CD4-positive, CD25-positive, alpha-beta regulatory T cell (primary cell): ENCODE measurements at regions not wholly inside any gene's neighbourhood (a gene's known extent, or its start where the extent isn't known, plus 50 kb on each side); places are given as distances from the start of the nearest gene placed in this dataset.

Experiments
- ATAC-seq, 2 donors: fragments of 150-1000 bp; cut with Tn5 transposase; one replicate each; pipeline ENCODE4 v1.10.0; 2021; ENCODE audit warnings: low read depth in 2 of 2, moderate number of reproducible peaks in 2 of 2, moderate library complexity in 1 of 2
- DNase-seq, 3 donors: peaks; one replicate each; pipeline versions ENCODE4 v3.0.0 to v3.0.0-alpha.2; 2012 to 2022; ENCODE audit warnings: mixed read lengths in 1 of 3
- H3K27ac ChIP-seq: one replicate; pipeline ENCODE4 v1.7.0; 2013; ENCODE audit warnings: mild to moderate bottlenecking, low read length; ENCODE audit not compliant: insufficient read depth, poor library complexity, severe bottlenecking
- H3K27me3 ChIP-seq: one replicate; pipeline ENCODE4 v1.7.0; 2013; ENCODE audit warnings: low read length; ENCODE audit not compliant: control insufficient read depth, insufficient read depth
- H3K36me3 ChIP-seq: one replicate; pipeline ENCODE4 v1.7.0; 2013; ENCODE audit warnings: mild to moderate bottlenecking, low read length, moderate library complexity; ENCODE audit not compliant: control insufficient read depth, insufficient read depth
- H3K4me1 ChIP-seq: 2 replicates; pipeline ENCODE4 v1.7.0; 2013; ENCODE audit warnings: mild to moderate bottlenecking, low read length; ENCODE audit not compliant: insufficient read depth, control insufficient read depth, poor library complexity, severe bottlenecking
- H3K4me3 ChIP-seq: one replicate; pipeline ENCODE4 v1.7.0; 2013; ENCODE audit warnings: low read depth, mild to moderate bottlenecking, low read length, moderate library complexity
- H3K9me3 ChIP-seq, 2 experiments: 1 replicate in 1 of 2; 2 replicates in 1 of 2; pipeline ENCODE4 v1.7.0; 2013; ENCODE audit warnings: low read length in 2 of 2, mild to moderate bottlenecking in 1 of 2, moderate library complexity in 1 of 2; ENCODE audit not compliant: control insufficient read depth in 2 of 2
- H3K27ac Mint-ChIP-seq, 3 donors: one replicate each; pipeline ENCODE4 v1.8.0; 2020 to 2022; ENCODE audit warnings: mild to moderate bottlenecking in 3 of 3, mixed read lengths in 3 of 3, moderate library complexity in 2 of 3
- H3K27me3 Mint-ChIP-seq: one replicate; pipeline ENCODE4 v1.8.0; 2022; ENCODE audit warnings: mild to moderate bottlenecking, mixed read lengths
- H3K36me3 Mint-ChIP-seq: one replicate; pipeline ENCODE4 v1.8.0; 2020; ENCODE audit warnings: mixed read lengths
- H3K4me1 Mint-ChIP-seq, 4 donors: one replicate each; pipeline ENCODE4 v1.8.0; 2020 to 2022; ENCODE audit warnings: mixed read lengths in 4 of 4, mild to moderate bottlenecking in 1 of 4
- H3K4me3 Mint-ChIP-seq, 4 donors: one replicate each; pipeline ENCODE4 v1.8.0; 2020 to 2022; ENCODE audit warnings: mild to moderate bottlenecking in 4 of 4, mixed read lengths in 4 of 4, moderate library complexity in 3 of 4
- H3K9me3 Mint-ChIP-seq, 7 donors: one replicate each; pipeline ENCODE4 v1.8.0; 2020 to 2022; ENCODE audit warnings: mixed read lengths in 7 of 7, mild to moderate bottlenecking in 3 of 7, moderate library complexity in 2 of 7

DNA sequence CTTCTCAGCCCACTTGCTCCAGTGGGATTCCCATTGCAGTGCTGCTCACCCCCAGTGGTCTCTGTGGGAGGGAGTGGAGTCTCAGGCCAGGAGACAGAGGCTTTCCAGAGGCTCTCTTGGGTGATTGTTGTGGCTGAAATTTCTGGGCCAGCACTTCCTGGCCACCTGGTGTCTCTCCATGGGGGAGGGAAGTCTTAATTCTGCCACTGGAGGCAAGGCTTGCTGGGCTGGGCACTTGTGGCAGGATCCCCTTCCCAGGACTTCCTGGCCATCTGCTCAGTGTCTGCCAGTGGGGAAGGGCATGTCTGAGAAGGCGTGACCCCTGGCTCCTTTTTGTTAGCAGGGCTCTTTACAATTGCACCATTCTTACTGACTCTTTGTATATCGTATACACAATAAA lies 351.8 kb downstream of the GABRB3 start:
- Mint-ChIP-seq H3K4me3 (no peak overlapping the region), H3K9me3 (peaks cover 0 to 15% (median 7%) of the 10 kb centered on the region in 7 donors), H3K4me1 (no peaks in the 10 kb centered on the region), H3K27ac (no peak overlapping the region), H3K36me3 (no peaks in the 10 kb centered on the region), H3K27me3 (peaks cover 4% of the 10 kb centered on the region)
- H3K4me1 ChIP-seq = no peaks in the 10 kb centered on the region
- peaks cover 0 to 4% of the 10 kb centered on the region in 2 experiments for H3K9me3 ChIP-seq
- DNase-seq (no peak), ATAC-seq (no peak)
- no peaks in the 10 kb centered on the region for H3K27me3 ChIP-seq
- no peaks in the 10 kb centered on the region for H3K36me3 ChIP-seq
- no peak overlapping the region for H3K27ac ChIP-seq
- no peak overlapping the region for H3K4me3 ChIP-seq

DNA sequence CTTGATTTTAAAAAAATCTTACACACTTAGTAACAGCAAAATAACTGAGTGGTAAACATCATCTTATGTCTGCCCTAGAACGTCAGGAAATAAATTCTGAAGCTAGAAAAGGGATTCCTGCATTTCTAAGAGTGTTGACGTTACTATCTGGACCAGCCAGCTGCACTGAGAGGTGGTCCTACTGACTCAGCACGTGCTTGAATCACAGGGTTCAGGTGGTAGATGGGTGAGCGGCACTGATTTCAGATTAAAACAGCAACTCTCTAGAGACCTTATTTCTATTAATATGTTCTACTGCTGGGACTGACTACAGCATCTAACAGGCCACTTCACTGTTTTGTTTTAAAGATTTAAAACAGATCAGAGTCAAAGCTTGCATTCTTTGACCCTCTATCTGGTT lies 377.2 kb downstream of the GABRB3 start:
- H3K4me1 Mint-ChIP-seq = no peaks in the 10 kb centered on the region
- H3K27me3 ChIP-seq = no peaks in the 10 kb centered on the region
- no peak overlapping the region for H3K27ac ChIP-seq
- ATAC-seq (no peak), DNase-seq (no peak)
- peaks cover 2 to 9% of the 10 kb centered on the region in 2 experiments for H3K9me3 ChIP-seq
- H3K27me3 Mint-ChIP-seq = no peaks in the 10 kb centered on the region
- H3K9me3 Mint-ChIP-seq = peaks cover 0 to 8% (median 3%) of the 10 kb centered on the region in 7 donors
- H3K4me3 ChIP-seq = no peak overlapping the region
- H3K27ac Mint-ChIP-seq = no peak overlapping the region
- no peak overlapping the region for H3K4me3 Mint-ChIP-seq
- H3K36me3 Mint-ChIP-seq = no peaks in the 10 kb centered on the region
- no peaks in the 10 kb centered on the region for H3K36me3 ChIP-seq
- H3K4me1 ChIP-seq = no peaks in the 10 kb centered on the region

GRCh38 chr15:26394801-26395200 lies 378.1 kb downstream of the GABRB3 start:
- ATAC-seq (no peak), DNase-seq (no peak)
- H3K27me3 Mint-ChIP-seq = no peaks in the 10 kb centered on the region
- Histone ChIP-seq H3K4me3 (no peak overlapping the region), H3K4me1 (no peaks in the 10 kb centered on the region), H3K27me3 (no peaks in the 10 kb centered on the region), H3K27ac (no peak overlapping the region), H3K36me3 (no peaks in the 10 kb centered on the region), H3K9me3 (peaks cover 2 to 9% of the 10 kb centered on the region in 2 experiments)
- no peak overlapping the region for H3K27ac Mint-ChIP-seq
- no peaks in the 10 kb centered on the region for H3K4me1 Mint-ChIP-seq
- H3K36me3 Mint-ChIP-seq = no peaks in the 10 kb centered on the region
- H3K9me3 Mint-ChIP-seq = peaks cover 0 to 8% (median 2%) of the 10 kb centered on the region in 7 donors
- H3K4me3 Mint-ChIP-seq = no peak overlapping the region

DNA sequence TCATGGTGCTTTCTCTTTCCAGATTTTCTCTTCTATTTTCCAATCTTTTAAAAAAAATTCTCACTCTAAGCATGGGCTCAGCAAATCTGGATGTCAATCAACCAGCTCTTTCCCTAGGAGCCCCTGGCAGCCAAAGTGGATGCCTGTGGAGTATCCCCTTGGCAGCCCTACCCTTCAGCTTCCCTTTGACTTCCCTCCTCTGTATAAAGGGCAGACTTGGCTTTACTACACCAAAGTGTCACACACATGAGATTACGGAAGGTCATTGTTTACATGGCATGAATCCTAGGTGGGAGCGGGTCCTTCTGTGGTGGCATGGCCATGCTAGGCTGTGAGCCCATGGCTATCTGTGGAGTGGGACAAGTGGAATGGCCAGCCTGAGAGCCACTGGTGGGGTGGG lies 379.9 kb downstream of the GABRB3 start:
- no peaks in the 10 kb centered on the region for H3K4me1 Mint-ChIP-seq

GRCh38 chr15:26391567-26392194 lies 381.2 kb downstream of the GABRB3 start:
- Mint-ChIP-seq H3K27ac (no peak overlapping the region), H3K4me3 (no peak overlapping the region), H3K27me3 (no peaks in the 10 kb centered on the region), H3K4me1 (no peaks in the 10 kb centered on the region), H3K36me3 (no peaks in the 10 kb centered on the region), H3K9me3 (peaks cover 0 to 22% (median 4%) of the 10 kb centered on the region in 7 donors)
- Histone ChIP-seq H3K27ac (no peak overlapping the region), H3K4me1 (no peaks in the 10 kb centered on the region), H3K27me3 (no peaks in the 10 kb centered on the region), H3K4me3 (no peak overlapping the region), H3K9me3 (peaks cover 2 to 9% of the 10 kb centered on the region in 2 experiments), H3K36me3 (no peaks in the 10 kb centered on the region)
- DNase-seq (no peak), ATAC-seq (no peak)

More for the DNA sequence above, 379.9 kb downstream of the GABRB3 start:
- Histone ChIP-seq H3K9me3 (peaks cover 2 to 9% of the 10 kb centered on the region in 2 experiments), H3K27me3 (no peaks in the 10 kb centered on the region), H3K4me1 (no peaks in the 10 kb centered on the region), H3K36me3 (no peaks in the 10 kb centered on the region), H3K27ac (no peak overlapping the region), H3K4me3 (no peak overlapping the region)
- H3K27ac Mint-ChIP-seq = no peak overlapping the region
- DNase-seq = no peak
- H3K4me3 Mint-ChIP-seq = no peak overlapping the region
- no peaks in the 10 kb centered on the region for H3K27me3 Mint-ChIP-seq
- no peak for ATAC-seq
- no peaks in the 10 kb centered on the region for H3K36me3 Mint-ChIP-seq
- peaks cover 0 to 22% (median 5%) of the 10 kb centered on the region in 7 donors for H3K9me3 Mint-ChIP-seq

DNA sequence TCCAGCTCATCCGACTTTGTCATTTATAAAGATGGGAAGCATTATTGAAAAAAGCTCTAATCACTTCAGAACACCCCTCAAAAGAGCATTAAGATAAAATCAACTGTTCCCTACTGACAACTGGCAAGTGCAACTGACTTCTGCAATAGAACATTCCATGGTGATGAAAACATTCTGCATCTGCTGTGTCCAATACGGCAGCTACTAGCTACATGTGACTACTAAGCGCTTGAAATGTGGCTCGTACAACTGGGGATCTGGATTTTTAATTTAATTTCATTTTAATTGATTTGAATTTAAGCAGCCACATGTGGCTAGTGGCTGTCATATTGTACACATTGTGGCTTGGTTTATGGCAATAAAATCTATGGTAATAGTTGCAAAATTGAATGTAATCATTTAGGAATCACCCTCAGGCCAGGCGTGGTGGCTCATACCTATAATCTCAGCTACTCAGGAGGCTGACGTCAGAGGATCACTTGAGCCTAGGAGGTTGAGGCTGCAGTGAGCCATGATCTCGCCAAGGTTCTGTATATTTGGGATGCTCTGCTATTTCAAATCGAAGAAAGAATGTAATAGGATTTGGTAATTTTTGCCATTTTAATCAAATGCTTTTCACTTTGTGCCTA lies 390.3 kb downstream of the GABRB3 start:
- H3K9me3 ChIP-seq = peaks cover under 1 to 2% of the 10 kb centered on the region in 2 experiments
- Mint-ChIP-seq H3K36me3 (no peaks in the 10 kb centered on the region), H3K27ac (no peak overlapping the region), H3K9me3 (peaks cover 0 to 23% (median 8%) of the 10 kb centered on the region in 7 donors), H3K27me3 (no peaks in the 10 kb centered on the region), H3K4me1 (no peaks in the 10 kb centered on the region), H3K4me3 (no peak overlapping the region)
- no peak for ATAC-seq
- H3K27me3 ChIP-seq = no peaks in the 10 kb centered on the region
- no peaks in the 10 kb centered on the region for H3K36me3 ChIP-seq
- no peak for DNase-seq
- no peak overlapping the region for H3K4me3 ChIP-seq
- no peak overlapping the region for H3K27ac ChIP-seq
- H3K4me1 ChIP-seq = no peaks in the 10 kb centered on the region

- H3K36me3 Mint-ChIP-seq = no peaks in the 10 kb centered on the region
- H3K27ac ChIP-seq = no peak overlapping the region
- H3K4me3 Mint-ChIP-seq = no peak overlapping the region
- ATAC-seq = no peak
- DNase-seq = no peak
- H3K9me3 ChIP-seq = peaks cover 10 to 18% of the 10 kb centered on the region in 2 experiments
- H3K36me3 ChIP-seq = no peaks in the 10 kb centered on the region
- H3K4me1 Mint-ChIP-seq = no peaks in the 10 kb centered on the region
- peaks cover 4 to 45% (median 11%) of the 10 kb centered on the region in 7 donors for H3K9me3 Mint-ChIP-seq
- no peak overlapping the region for H3K4me3 ChIP-seq
- no peaks in the 10 kb centered on the region for H3K27me3 Mint-ChIP-seq
- no peaks in the 10 kb centered on the region for H3K27me3 ChIP-seq
- H3K27ac Mint-ChIP-seq = no peak overlapping the region
- no peaks in the 10 kb centered on the region for H3K4me1 ChIP-seq
Measured at GRCh38 chr15:26378304-26378703, 394.6 kb downstream of the GABRB3 start.

DNA sequence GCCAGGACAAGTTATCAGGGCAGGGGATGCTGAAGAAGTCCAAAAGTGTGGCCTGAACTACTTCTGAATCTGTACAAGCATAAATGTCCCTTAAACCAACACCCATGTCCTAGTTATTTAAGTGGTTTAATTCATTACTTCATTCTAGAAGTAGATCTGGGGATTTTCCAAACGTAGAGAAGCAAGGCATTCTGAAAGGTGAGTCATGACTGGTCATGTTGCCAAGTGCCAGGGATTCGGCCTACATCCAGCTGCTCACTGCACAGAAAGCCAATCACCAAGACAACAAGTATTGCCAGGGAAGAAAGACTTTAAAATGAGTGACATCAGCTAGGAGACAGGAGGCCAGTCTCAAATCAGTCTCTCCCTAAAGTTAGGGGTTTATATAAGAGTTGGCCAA lies 396.6 kb downstream of the GABRB3 start:
- H3K4me3 ChIP-seq = no peak overlapping the region
- no peak overlapping the region for H3K27ac ChIP-seq
- ATAC-seq (no peak), DNase-seq (no peak)
- Mint-ChIP-seq H3K36me3 (no peaks in the 10 kb centered on the region), H3K4me3 (no peak overlapping the region), H3K27me3 (no peaks in the 10 kb centered on the region), H3K27ac (no peak overlapping the region), H3K4me1 (no peaks in the 10 kb centered on the region), H3K9me3 (peaks cover 4 to 40% (median 12%) of the 10 kb centered on the region in 7 donors)
- H3K27me3 ChIP-seq = no peaks in the 10 kb centered on the region
- peaks cover 10 to 18% of the 10 kb centered on the region in 2 experiments for H3K9me3 ChIP-seq
- no peaks in the 10 kb centered on the region for H3K4me1 ChIP-seq
- H3K36me3 ChIP-seq = no peaks in the 10 kb centered on the region
